HepG2 (cell line): ENCODE measurements at regions not wholly inside any gene's neighbourhood (a gene's known extent, or its start where the extent isn't known, plus 50 kb on each side); places are given as distances from the start of the nearest gene placed in this dataset.

ENCODE experiments used
- ARID2 ChIP-seq: sonication (generic); formaldehyde crosslinking; IDR thresholded peaks from 2 replicates; pipeline ENCODE4 v1.8.1; 2022; ENCODE audit warnings: mild to moderate bottlenecking, missing genetic modification reagents, borderline replicate concordance
- CHCHD3 ChIP-seq: sonication (generic); formaldehyde crosslinking; IDR thresholded peaks from 2 replicates; pipeline ENCODE4 v1.8.0; 2022; ENCODE audit warnings: mild to moderate bottlenecking, missing genetic modification reagents, moderate library complexity
- CHD2 ChIP-seq: IDR thresholded peaks from 2 replicates; pipeline ENCODE4 v1.6.1; 2011; ENCODE audit warnings: low read depth, low read length, improper control_type of control experiment
- CREB1 ChIP-seq, 2 experiments: fragments of 450-650 bp in 1 of 2; IDR thresholded peaks; 2 replicates each; pipeline ENCODE4 v1.6.1; 2016 to 2017; ENCODE audit warnings: control low read depth in 1 of 2, mild to moderate bottlenecking in 1 of 2, missing compliant biosample characterization in 1 of 2, missing genetic modification characterization in 1 of 2
- EP300 ChIP-seq, 3 experiments: sonication (generic) in 1 of 3; formaldehyde crosslinking in 1 of 3; IDR thresholded peaks; 2 replicates each; pipeline versions ENCODE4 v1.5.1 to v1.6.1; 2011 to 2020; ENCODE audit warnings: low read depth in 2 of 3, low read length in 2 of 3, borderline replicate concordance in 1 of 3, improper control_type of control experiment in 1 of 3, mild to moderate bottlenecking in 1 of 3, missing genetic modification reagents in 1 of 3, moderate library complexity in 1 of 3
- GABPA ChIP-seq, 2 experiments: IDR thresholded peaks; 2 replicates each; pipeline ENCODE4 v1.6.1; 2011 to 2016; ENCODE audit warnings: low read depth in 2 of 2, low read length in 1 of 2, missing biosample characterization in 1 of 2, missing genetic modification characterization in 1 of 2
- HNRNPL ChIP-seq: fragments of 200-400 bp; formaldehyde crosslinking; IDR thresholded peaks from 2 replicates; pipeline ENCODE4 v1.6.1; 2017; ENCODE audit warnings: mild to moderate bottlenecking, low read depth, low read length
- TP53 ChIP-seq: sonication (generic); formaldehyde crosslinking; conservative IDR thresholded peaks from 2 replicates; pipeline ENCODE4 v1.4.0; 2020; ENCODE audit warnings: missing genetic modification reagents
- ZNF564 ChIP-seq: sonication (generic); formaldehyde crosslinking; IDR thresholded peaks from 2 replicates; pipeline ENCODE4 v1.8.1; 2023; ENCODE audit warnings: mild to moderate bottlenecking, missing genetic modification reagents
- ZNF672 ChIP-seq: sonication (generic); formaldehyde crosslinking; IDR thresholded peaks from 2 replicates; pipeline ENCODE4 v1.8.1; 2022; ENCODE audit warnings: missing genetic modification reagents
- ZNF780A ChIP-seq: sonication (generic); formaldehyde crosslinking; IDR thresholded peaks from 2 replicates; pipeline ENCODE4 v1.8.0; 2022; ENCODE audit warnings: mild to moderate bottlenecking, missing genetic modification reagents, moderate library complexity
- TF ChIP-seq, protein P1 (sequence below): IDR thresholded peaks from 2 replicates; pipeline ENCODE4 v1.6.1; 2016; ENCODE audit warnings: low read depth
- TF ChIP-seq, protein P2 (sequence below): sonication (generic); formaldehyde crosslinking; IDR thresholded peaks from 2 replicates; pipeline ENCODE4 v1.9.0; 2021; ENCODE audit warnings: missing genetic modification reagents, borderline replicate concordance

DNA sequence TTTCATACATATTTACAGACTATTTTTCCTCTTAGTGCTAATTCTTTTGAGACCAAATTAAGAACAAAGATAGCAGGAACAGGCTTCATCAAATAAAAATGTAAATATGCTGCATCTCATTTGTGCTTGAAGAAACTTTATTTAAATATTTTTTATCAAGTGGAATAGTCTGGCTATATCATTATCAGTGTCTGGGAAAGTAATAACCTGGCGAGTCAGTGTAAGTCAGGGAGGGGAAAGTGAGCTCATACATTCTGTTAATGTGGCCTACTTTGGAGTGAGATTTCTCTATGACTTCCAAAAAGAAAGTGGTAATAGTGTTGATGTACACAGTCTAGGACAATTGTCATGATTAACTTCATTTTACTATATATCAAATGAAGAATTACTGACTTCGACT is 1045.1 kb downstream of the ADGRL2 start:
- no peak for TF ChIP-seq CREB1 (IDR thresholded peaks at IDR 0.05)
- TF ChIP-seq CREB1 (CRISPR knock-in tag; IDR thresholded peaks at IDR 0.05), result no peak
- TF ChIP-seq CHCHD3, result no peak
- no peak for TF ChIP-seq ZNF672
- TF ChIP-seq, protein P1, sequence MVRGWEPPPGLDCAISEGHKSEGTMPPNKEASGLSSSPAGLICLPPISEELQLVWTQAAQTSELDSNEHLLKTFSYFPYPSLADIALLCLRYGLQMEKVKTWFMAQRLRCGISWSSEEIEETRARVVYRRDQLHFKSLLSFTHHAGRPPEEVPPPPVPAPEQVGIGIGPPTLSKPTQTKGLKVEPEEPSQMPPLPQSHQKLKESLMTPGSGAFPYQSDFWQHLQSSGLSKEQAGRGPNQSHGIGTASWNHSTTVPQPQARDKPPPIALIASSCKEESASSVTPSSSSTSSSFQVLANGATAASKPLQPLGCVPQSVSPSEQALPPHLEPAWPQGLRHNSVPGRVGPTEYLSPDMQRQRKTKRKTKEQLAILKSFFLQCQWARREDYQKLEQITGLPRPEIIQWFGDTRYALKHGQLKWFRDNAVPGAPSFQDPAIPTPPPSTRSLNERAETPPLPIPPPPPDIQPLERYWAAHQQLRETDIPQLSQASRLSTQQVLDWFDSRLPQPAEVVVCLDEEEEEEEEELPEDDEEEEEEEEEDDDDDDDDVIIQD (CRISPR knock-in tag), result no peak
- TF ChIP-seq ZNF564 (CRISPR knock-in tag), result no peak
- TF ChIP-seq GABPA (IDR thresholded peaks at IDR 0.05; ENCODE audit: low read depth, low read length), result no peak
- TF ChIP-seq GABPA (CRISPR knock-in tag; IDR thresholded peaks at IDR 0.05; ENCODE audit: low read depth), result no peak
- no peak for TF ChIP-seq TP53 (CRISPR knock-in tag)
- TF ChIP-seq CHD2, result no peak
- TF ChIP-seq ARID2, result no peak
- no peak for TF ChIP-seq HNRNPL
- TF ChIP-seq, protein P2, sequence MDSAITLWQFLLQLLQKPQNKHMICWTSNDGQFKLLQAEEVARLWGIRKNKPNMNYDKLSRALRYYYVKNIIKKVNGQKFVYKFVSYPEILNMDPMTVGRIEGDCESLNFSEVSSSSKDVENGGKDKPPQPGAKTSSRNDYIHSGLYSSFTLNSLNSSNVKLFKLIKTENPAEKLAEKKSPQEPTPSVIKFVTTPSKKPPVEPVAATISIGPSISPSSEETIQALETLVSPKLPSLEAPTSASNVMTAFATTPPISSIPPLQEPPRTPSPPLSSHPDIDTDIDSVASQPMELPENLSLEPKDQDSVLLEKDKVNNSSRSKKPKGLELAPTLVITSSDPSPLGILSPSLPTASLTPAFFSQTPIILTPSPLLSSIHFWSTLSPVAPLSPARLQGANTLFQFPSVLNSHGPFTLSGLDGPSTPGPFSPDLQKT (CRISPR knock-in tag), result no peak
- no peak for TF ChIP-seq EP300 (IDR thresholded peaks at IDR 0.05; ENCODE audit: low read depth in 2 of 2, low read length in 2 of 2)
- no peak for TF ChIP-seq EP300 (CRISPR knock-in tag; IDR thresholded peaks at IDR 0.05; ENCODE audit: borderline replicate concordance)
- no peak for TF ChIP-seq ZNF780A (CRISPR knock-in tag)
